Calu3 (cell line): ENCODE measurements at regions not wholly inside any gene's neighbourhood (a gene's known extent, or its start where the extent isn't known, plus 50 kb on each side); places are given as distances from the start of the nearest gene placed in this dataset.

Experiments
- BruUV-seq: library from RNA; stranded (reverse); fragments of 400-500 nt; replicated peaks from 2 replicates; lab custom pipeline; 2021; lab: Mats Ljungman, UMichigan
- CTCF ChIA-PET: fragments of 300-600 bp; sonication (Branson Sonifier 250); formaldehyde crosslinking; loops from one replicate; lab custom pipeline; 2022; ENCODE audit warnings: antibody characterized with exemption; lab: Charles Lee
- DNase-seq: peaks from one replicate; pipeline ENCODE4 v3.0.0; 2022
- H3K27ac Mint-ChIP-seq: one replicate; pipeline ENCODE4 v1.8.0; 2022; ENCODE audit warnings: mixed read lengths; ENCODE audit not compliant: unreplicated experiment
- H3K27me3 Mint-ChIP-seq: one replicate; pipeline ENCODE4 v1.8.0; 2022; ENCODE audit warnings: mixed read lengths; ENCODE audit not compliant: unreplicated experiment
- H3K36me3 Mint-ChIP-seq: one replicate; pipeline ENCODE4 v1.8.0; 2022; ENCODE audit warnings: mild to moderate bottlenecking, moderate library complexity, mixed read lengths; ENCODE audit not compliant: insufficient read depth, unreplicated experiment
- H3K4me1 Mint-ChIP-seq: one replicate; pipeline ENCODE4 v1.8.0; 2022; ENCODE audit warnings: mild to moderate bottlenecking, low read depth, mixed read lengths; ENCODE audit not compliant: unreplicated experiment
- H3K4me3 Mint-ChIP-seq: one replicate; pipeline ENCODE4 v1.8.0; 2022; ENCODE audit warnings: mild to moderate bottlenecking, low read depth, moderate library complexity, mixed read lengths; ENCODE audit not compliant: unreplicated experiment
- H3K9me3 Mint-ChIP-seq: one replicate; pipeline ENCODE4 v1.8.0; 2022; ENCODE audit warnings: low read depth, mixed read lengths; ENCODE audit not compliant: unreplicated experiment
- CTCF ChIP-seq: fragments of 200-600 bp; IDR thresholded peaks from one replicate; pipeline ENCODE4 v1.8.0; 2022; ENCODE audit warnings: antibody characterized with exemption; ENCODE audit not compliant: unreplicated experiment
- intact Hi-C: fragments of 100-400 bp; cut with micrococcal nuclease; formaldehyde crosslinking; loops from one replicate; pipeline ENCODE4 v1.10.0; 2022; ENCODE audit not compliant: unreplicated experiment

GRCh38 chr11:16610738-16611388, 127.6 kb upstream of the C11orf58 start:
- no peak overlapping the region for H3K27ac Mint-ChIP-seq

GRCh38 chr11:16610213-16610737, 128.2 kb upstream of the C11orf58 start:
- BruUV-seq: no TSS peak
- Mint-ChIP-seq H3K4me3 (no peak overlapping the region), H3K27ac (no peak overlapping the region), H3K27me3 (peaks cover 28% of the 10 kb centered on the region), H3K4me1 (peaks cover 12% of the 10 kb centered on the region), H3K36me3 (peaks cover 18% of the 10 kb centered on the region), H3K9me3 (no peaks in the 10 kb centered on the region)
- no peak for TF ChIP-seq CTCF
- CTCF ChIA-PET: no interaction called here
- intact Hi-C loops: loop anchor here (5.0 to 10.0 kb wide), 2 partner anchors 945 to 1283 kb away; no protein-coding TSS in a partner anchor
- DNase-seq: no peak

More at GRCh38 chr11:16610738-16611388, 127.6 kb upstream of the C11orf58 start:
- Mint-ChIP-seq H3K27me3 (peaks cover 28% of the 10 kb centered on the region), H3K36me3 (peaks cover 18% of the 10 kb centered on the region), H3K9me3 (no peaks in the 10 kb centered on the region), H3K4me1 (peaks cover 12% of the 10 kb centered on the region), H3K4me3 (no peak overlapping the region)
- DNase-seq: no peak
- BruUV-seq: no TSS peak
- TF ChIP-seq CTCF: no peak
- intact Hi-C loops: loop anchor here (5.0 to 10.0 kb wide), 2 partner anchors 946 to 1284 kb away; no protein-coding TSS in a partner anchor
- CTCF ChIA-PET: no interaction called here

GRCh38 chr11:16609769-16610168, 128.7 kb upstream of the C11orf58 start:
- H3K9me3 Mint-ChIP-seq: no peaks in the 10 kb centered on the region
- intact Hi-C loops: loop anchor here (5.0 to 10.0 kb wide), 8 partner anchors 337 to 1282 kb away; no protein-coding TSS in a partner anchor
- H3K27me3 Mint-ChIP-seq: peaks cover 28% of the 10 kb centered on the region
- no peak for DNase-seq
- CTCF ChIA-PET: interaction anchor here (0.7 kb wide), 1 partner anchor 15 kb away, joined by 9 read pairs; no protein-coding TSS in a partner anchor
- no peak overlapping the region for H3K27ac Mint-ChIP-seq
- peaks cover 12% of the 10 kb centered on the region for H3K4me1 Mint-ChIP-seq
- BruUV-seq: no TSS peak
- TF ChIP-seq CTCF: no peak
- peaks cover 18% of the 10 kb centered on the region for H3K36me3 Mint-ChIP-seq
- H3K4me3 Mint-ChIP-seq: no peak overlapping the region

GRCh38 chr11:16607675-16608644, 130.5 kb upstream of the C11orf58 start:
- Mint-ChIP-seq H3K4me1 (peaks cover 16% of the 10 kb centered on the region), H3K27me3 (peaks cover 21% of the 10 kb centered on the region), H3K4me3 (no peak overlapping the region), H3K9me3 (no peaks in the 10 kb centered on the region), H3K36me3 (peaks cover 5% of the 10 kb centered on the region), H3K27ac (no peak overlapping the region)
- BruUV-seq: no TSS peak
- no peak for TF ChIP-seq CTCF
- intact Hi-C loops: loop anchor here (5.0 to 10.0 kb wide), 6 partner anchors 336 to 641 kb away; no protein-coding TSS in a partner anchor
- CTCF ChIA-PET: interaction anchor here (1.6 kb wide), 1 partner anchor 606 kb away, joined by 5 read pairs; no protein-coding TSS in a partner anchor
- peak; percentile 57 for DNase-seq
